IMR-90 (cell line): ENCODE measurements at regions not wholly inside any gene's neighbourhood (a gene's known extent, or its start where the extent isn't known, plus 50 kb on each side); places are given as distances from the start of the nearest gene placed in this dataset.

Experiments
- BHLHE40 ChIP-seq: fragments of 150-350 bp; IDR thresholded peaks from 2 replicates; pipeline ENCODE4 v1.6.1; 2016; ENCODE audit warnings: mild to moderate bottlenecking, low read depth, low read length
- CEBPB ChIP-seq: IDR thresholded peaks from 2 replicates; pipeline ENCODE4 v1.6.1; 2012; ENCODE audit warnings: low read depth, low read length, improper control_type of control experiment
- CHD1 ChIP-seq: IDR thresholded peaks from 2 replicates; pipeline ENCODE4 v1.6.1; 2012; ENCODE audit warnings: low read depth, low read length, improper control_type of control experiment
- MXI1 ChIP-seq: IDR thresholded peaks from 2 replicates; pipeline ENCODE4 v1.6.1; 2012; ENCODE audit warnings: low read depth, mild to moderate bottlenecking, low read length, moderate library complexity, borderline replicate concordance
- NFE2L2 ChIP-seq: fragments of 150-350 bp; IDR thresholded peaks from 2 replicates; pipeline ENCODE4 v1.6.1; 2016; ENCODE audit warnings: low read depth, mild to moderate bottlenecking, low read length
- POLR2A ChIP-seq: IDR thresholded peaks from 2 replicates; pipeline ENCODE4 v1.6.1; 2012; ENCODE audit warnings: mild to moderate bottlenecking, low read depth, low read length
- RAD21 ChIP-seq: IDR thresholded peaks from 2 replicates; pipeline ENCODE4 v1.6.1; 2012; ENCODE audit warnings: low read length, improper control_type of control experiment
- RFX5 ChIP-seq: IDR thresholded peaks from 2 replicates; pipeline ENCODE4 v1.8.0; 2012; ENCODE audit warnings: low read depth, mild to moderate bottlenecking, low read length, moderate library complexity
- SMC3 ChIP-seq: fragments of 150-350 bp; IDR thresholded peaks from 2 replicates; pipeline ENCODE4 v1.6.1; 2016; ENCODE audit warnings: low read depth, mild to moderate bottlenecking, antibody characterized with exemption, low read length, moderate library complexity
- TF ChIP-seq, protein P1 (sequence below): conservative IDR thresholded peaks from 2 replicates; pipeline ENCODE4 v1.5.1; 2012; ENCODE audit warnings: mild to moderate bottlenecking, low read depth, low read length, improper control_type of control experiment

DNA sequence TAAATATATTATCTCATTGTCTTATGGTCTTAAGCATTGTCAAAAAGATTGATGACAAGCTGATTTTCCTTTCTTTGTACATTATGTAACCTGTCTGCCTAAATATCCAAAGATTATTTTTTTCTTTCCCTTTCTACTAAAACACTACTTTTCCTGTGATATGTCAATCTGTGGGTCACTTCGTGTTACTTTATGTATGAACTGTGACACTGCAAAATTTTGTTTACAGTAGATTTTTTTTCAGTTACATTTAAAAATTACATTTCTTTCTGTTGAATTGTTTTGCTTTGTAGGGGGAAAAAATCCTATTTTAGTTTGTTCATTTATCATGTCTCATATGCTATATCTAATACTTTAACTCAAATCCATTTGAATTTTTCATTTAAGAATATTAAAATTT, 392.3 kb upstream of the ATXN7L3B start:
- TF ChIP-seq RAD21 (no peak), POLR2A (no peak), NFE2L2 (no peak), SMC3 (no peak), RFX5 (no peak), CHD1 (no peak), BHLHE40 (no peak), CEBPB (no peak), MXI1 (no peak)
- TF ChIP-seq, protein P1, sequence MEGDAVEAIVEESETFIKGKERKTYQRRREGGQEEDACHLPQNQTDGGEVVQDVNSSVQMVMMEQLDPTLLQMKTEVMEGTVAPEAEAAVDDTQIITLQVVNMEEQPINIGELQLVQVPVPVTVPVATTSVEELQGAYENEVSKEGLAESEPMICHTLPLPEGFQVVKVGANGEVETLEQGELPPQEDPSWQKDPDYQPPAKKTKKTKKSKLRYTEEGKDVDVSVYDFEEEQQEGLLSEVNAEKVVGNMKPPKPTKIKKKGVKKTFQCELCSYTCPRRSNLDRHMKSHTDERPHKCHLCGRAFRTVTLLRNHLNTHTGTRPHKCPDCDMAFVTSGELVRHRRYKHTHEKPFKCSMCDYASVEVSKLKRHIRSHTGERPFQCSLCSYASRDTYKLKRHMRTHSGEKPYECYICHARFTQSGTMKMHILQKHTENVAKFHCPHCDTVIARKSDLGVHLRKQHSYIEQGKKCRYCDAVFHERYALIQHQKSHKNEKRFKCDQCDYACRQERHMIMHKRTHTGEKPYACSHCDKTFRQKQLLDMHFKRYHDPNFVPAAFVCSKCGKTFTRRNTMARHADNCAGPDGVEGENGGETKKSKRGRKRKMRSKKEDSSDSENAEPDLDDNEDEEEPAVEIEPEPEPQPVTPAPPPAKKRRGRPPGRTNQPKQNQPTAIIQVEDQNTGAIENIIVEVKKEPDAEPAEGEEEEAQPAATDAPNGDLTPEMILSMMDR, result no peak
